ENCODE measurements at regions not wholly inside any gene's neighbourhood (a gene's known extent, or its start where the extent isn't known, plus 50 kb on each side); places are given as distances from the start of the nearest gene placed in this dataset.
"Not testable (repeated sequence)": the region's sequence is repeated elsewhere in the genome, so short reads cannot be mapped to it uniquely, and the experiment has no call there.

DNA sequence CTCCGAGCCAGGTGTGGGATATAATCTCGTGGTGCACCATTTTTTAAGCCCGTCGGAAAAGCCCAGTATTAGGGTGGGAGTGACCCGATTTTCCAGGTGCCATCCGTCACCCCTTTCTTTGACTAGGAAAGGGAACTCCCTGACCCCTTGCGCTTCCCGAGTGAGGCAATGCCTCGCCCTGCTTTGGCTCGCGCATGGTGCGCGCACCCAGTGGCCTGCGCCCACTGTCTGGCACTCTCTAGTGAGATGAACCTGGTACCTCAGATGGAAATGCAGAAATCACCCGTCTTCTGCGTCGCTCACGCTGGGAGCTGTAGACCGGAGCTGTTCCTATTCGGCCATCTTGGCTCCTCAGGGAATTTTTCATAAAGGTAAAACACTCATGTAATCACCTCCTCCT is 63.9 kb downstream of the RWDD3 start:
- H3K4me3 Mint-ChIP-seq; CTCF ChIA-PET; H3K27ac Mint-ChIP-seq; H3K36me3 Mint-ChIP-seq (ENCODE audit: low read depth); H3K4me1 Mint-ChIP-seq; DNase-seq; POLR2A ChIA-PET; H3K9me3 Mint-ChIP-seq; H3K27me3 Mint-ChIP-seq: not testable (repeated sequence)

DNA sequence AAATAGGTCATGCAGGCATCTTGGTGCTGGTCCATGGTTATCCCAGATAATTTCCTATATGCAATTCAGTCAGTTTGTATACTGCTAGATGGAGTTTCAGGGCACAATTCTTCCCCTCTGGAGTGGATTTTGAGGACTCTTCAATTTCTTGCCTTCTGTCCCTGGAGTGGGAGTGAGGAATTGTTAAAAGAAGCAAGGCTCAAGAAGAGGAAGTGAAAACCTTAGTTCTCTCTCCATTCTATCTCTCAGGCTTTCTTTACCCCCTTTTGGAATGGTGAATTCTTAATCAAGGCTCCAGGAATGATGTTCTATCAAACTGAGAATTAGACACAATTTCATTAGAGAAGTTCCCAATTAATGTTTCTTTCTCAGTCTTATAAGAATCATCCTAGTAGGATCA is 67.1 kb downstream of the RWDD3 start:
- no peaks in the 10 kb centered on the region for H3K36me3 Mint-ChIP-seq (ENCODE audit: low read depth)
- no peaks in the 10 kb centered on the region for H3K27me3 Mint-ChIP-seq
- DNase-seq: no peak
- POLR2A ChIA-PET: no interaction called here
- CTCF ChIA-PET: no interaction called here
- H3K9me3 Mint-ChIP-seq: no peaks in the 10 kb centered on the region
- no peak overlapping the region for H3K27ac Mint-ChIP-seq
- H3K4me3 Mint-ChIP-seq: no peak overlapping the region
- H3K4me1 Mint-ChIP-seq: no peaks in the 10 kb centered on the region

DNA sequence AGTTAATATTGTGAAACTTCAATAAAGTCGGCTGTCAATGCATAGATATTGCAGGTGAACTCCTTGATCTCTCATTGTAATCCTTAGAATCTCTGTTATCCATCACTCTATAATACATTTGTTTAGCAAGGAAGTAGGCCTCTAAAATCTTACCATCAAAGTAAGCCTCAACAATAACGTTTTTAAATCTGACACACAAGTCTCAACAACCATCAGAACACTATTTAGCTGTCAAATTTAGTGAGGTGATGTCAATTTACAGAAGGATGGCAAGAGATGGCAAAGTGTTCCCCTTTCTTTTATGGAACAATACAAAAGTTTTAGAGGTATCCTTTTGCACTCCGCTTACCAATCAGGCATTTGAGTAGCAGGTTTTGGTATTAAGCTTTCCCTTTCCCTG is 67.6 kb downstream of the RWDD3 start:
- no peak overlapping the region for H3K27ac Mint-ChIP-seq
- no peaks in the 10 kb centered on the region for H3K36me3 Mint-ChIP-seq (ENCODE audit: low read depth)
- no peak for DNase-seq
- no peaks in the 10 kb centered on the region for H3K9me3 Mint-ChIP-seq
- ChIA-PET CTCF (no interaction called here), POLR2A (no interaction called here)
- H3K4me1 Mint-ChIP-seq: no peaks in the 10 kb centered on the region
- H3K4me3 Mint-ChIP-seq: no peak overlapping the region
- H3K27me3 Mint-ChIP-seq: no peaks in the 10 kb centered on the region

DNA sequence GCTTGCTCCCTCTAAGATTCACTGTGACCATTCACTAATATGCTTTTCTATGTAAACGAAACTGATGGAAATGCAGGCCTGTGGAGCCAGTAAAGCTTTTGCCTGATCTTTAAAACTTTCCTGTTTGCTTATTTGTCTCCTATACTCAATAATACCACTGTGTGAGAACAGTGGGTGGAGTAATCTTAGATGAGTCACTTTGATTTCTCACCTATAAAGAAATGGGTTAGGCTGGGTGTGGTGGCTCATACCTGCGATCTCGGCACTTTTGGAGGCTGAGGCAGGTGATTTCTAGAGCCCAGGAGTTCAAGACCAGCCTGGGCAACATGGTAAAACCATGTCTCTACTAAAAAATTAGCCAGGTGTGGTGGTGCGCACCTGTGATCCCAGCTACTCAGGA is 70.8 kb downstream of the RWDD3 start:
- ChIA-PET CTCF (no interaction called here), POLR2A (no interaction called here)
- H3K4me3 Mint-ChIP-seq: no peak overlapping the region
- H3K4me1 Mint-ChIP-seq: no peaks in the 10 kb centered on the region
- no peaks in the 10 kb centered on the region for H3K9me3 Mint-ChIP-seq
- no peaks in the 10 kb centered on the region for H3K27me3 Mint-ChIP-seq
- no peaks in the 10 kb centered on the region for H3K36me3 Mint-ChIP-seq (ENCODE audit: low read depth)
- no peak overlapping the region for H3K27ac Mint-ChIP-seq
- no peak for DNase-seq

DNA sequence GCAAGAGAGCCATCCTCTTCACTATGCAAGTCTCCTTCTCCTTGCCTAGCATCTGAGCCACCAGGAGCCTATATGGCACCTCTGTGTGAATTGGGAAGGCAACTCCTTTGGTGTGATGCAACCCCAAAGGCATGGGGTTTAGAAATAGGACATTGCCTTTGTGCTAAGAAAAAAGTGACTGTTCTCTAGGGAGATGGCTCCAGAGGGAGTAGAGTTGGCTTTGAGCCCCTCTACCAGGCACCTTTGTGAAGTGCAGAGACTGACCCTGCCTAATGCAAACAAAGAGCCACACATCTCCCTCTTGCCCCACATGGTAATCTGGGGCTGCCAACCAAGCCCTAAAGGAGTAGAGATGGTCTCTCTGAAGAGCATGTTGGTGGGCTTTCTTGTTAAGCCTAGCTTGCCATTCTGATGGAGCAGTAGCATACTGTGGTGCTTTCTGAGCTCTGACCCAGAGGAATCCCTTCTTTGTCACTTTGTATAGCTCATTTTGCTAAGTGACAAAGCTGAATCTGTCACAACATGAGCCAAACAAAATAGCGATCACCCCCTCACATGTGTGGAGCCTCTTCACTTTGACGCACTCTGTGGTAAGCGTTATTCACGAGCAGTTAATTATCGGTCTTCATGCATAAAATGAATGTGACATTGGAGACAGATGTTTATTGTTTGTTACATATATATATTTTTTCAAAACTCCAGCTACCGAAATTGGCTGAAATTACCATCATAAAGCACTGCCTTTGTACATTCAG is 74.4 kb downstream of the RWDD3 start:
- Mint-ChIP-seq H3K4me1 (no peaks in the 10 kb centered on the region), H3K4me3 (no peak overlapping the region), H3K36me3 (ENCODE audit: low read depth) (no peaks in the 10 kb centered on the region), H3K27ac (no peak overlapping the region), H3K9me3 (no peaks in the 10 kb centered on the region), H3K27me3 (peaks cover 2% of the 10 kb centered on the region)
- DNase-seq: no peak
- ChIA-PET CTCF (no interaction called here), POLR2A (no interaction called here)

DNA sequence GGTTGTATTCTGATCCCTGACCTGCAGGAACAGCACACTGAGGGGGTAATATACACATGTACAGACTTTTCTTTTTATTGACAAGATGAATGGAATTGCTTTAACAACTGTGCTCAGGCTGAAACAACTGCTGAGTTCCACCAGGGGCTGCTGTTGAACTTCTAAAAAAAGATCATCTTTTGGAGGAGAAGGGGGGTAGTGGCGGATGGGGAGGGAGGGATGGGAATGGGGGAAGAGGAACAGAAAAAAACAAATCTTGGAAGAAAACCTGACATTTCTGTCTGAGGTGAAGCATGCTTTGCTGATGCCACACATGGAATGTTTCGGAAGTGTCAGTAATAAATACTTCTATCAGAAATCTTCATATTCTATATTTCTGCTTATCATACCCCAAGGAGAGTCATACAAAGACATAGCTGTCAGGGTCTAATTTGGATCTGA is 75.0 kb downstream of the RWDD3 start:
- CTCF ChIA-PET: no interaction called here
- H3K27me3 Mint-ChIP-seq: peaks cover 2% of the 10 kb centered on the region
- H3K4me1 Mint-ChIP-seq: no peaks in the 10 kb centered on the region
- no peaks in the 10 kb centered on the region for H3K9me3 Mint-ChIP-seq
- no peak overlapping the region for H3K4me3 Mint-ChIP-seq
- H3K36me3 Mint-ChIP-seq (ENCODE audit: low read depth): no peaks in the 10 kb centered on the region
- no peak for DNase-seq
- no peak overlapping the region for H3K27ac Mint-ChIP-seq
- POLR2A ChIA-PET: interaction anchor here (0.6 kb wide), 1 partner anchor 40 kb away, joined by 3 read pairs; no protein-coding TSS in a partner anchor

DNA sequence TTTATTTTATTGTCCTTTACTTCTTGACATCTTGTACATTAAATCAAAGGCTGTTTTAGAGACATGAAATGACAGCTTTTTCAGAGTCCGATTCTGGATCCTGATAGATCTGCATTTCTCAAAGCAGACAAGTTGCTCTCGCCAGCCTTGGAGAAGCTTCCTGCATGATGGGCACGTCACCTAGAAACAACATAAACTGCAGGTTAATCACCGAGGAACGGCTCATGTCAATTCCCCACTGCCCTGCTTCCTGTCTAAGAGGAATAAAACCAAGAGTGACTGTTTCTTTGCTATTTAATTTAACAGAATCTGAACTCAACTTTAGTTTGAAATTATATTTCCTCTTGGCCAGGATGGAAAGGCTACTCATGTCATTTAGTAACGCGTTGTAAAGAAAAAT is 77.0 kb downstream of the RWDD3 start:
- no peak for DNase-seq
- POLR2A ChIA-PET: no interaction called here
- Mint-ChIP-seq H3K9me3 (no peaks in the 10 kb centered on the region), H3K27me3 (peaks cover 2% of the 10 kb centered on the region), H3K4me3 (no peak overlapping the region), H3K4me1 (no peaks in the 10 kb centered on the region), H3K27ac (no peak overlapping the region), H3K36me3 (ENCODE audit: low read depth) (no peaks in the 10 kb centered on the region)
- CTCF ChIA-PET: no interaction called here

DNA sequence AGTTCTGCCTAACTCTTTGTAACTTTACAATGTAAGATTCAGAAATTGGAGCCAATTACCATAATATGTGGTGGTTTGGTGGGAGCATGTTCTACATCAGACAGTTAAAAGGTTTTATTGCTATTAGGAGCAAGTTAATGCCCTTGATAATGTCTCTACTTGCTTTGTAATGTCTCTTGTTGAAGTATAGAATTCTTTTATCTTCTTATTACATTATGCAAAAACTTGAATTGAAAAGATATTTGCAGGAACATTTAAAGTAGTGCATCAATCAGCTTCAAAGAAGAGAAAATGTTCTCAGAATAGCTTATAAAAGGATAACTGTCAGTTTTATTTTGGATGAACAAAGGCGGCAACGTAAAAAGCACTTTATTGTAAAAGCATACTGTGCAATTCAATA is 77.8 kb downstream of the RWDD3 start:
- Mint-ChIP-seq H3K27me3 (peaks cover 2% of the 10 kb centered on the region), H3K9me3 (no peaks in the 10 kb centered on the region), H3K36me3 (ENCODE audit: low read depth) (no peaks in the 10 kb centered on the region), H3K27ac (no peak overlapping the region), H3K4me1 (no peaks in the 10 kb centered on the region), H3K4me3 (no peak overlapping the region)
- ChIA-PET CTCF (no interaction called here), POLR2A (no interaction called here)
- no peak for DNase-seq

DNA sequence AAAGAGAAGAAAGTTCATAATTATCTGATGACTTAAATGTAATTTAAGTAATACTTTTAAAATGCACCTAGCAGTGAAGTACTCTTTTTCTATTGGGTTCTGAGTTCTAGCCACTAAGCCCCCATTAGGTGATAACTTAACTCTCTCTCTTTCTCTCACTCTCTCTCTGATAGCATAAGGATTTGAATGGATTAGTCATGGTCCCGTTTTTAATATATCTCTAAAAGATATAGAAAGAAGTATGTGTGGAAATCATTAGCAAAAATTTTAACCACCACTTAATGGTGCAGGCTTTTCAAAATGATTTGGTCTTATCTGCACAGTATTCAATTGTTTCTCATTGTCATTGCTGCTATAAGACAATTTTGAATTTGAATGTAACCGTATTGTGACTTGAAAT is 78.2 kb downstream of the RWDD3 start:
- Mint-ChIP-seq H3K27me3 (peaks cover 2% of the 10 kb centered on the region), H3K4me1 (no peaks in the 10 kb centered on the region), H3K27ac (no peak overlapping the region), H3K4me3 (no peak overlapping the region), H3K9me3 (no peaks in the 10 kb centered on the region), H3K36me3 (ENCODE audit: low read depth) (no peaks in the 10 kb centered on the region)
- DNase-seq: no peak
- ChIA-PET CTCF (no interaction called here), POLR2A (no interaction called here)

DNA sequence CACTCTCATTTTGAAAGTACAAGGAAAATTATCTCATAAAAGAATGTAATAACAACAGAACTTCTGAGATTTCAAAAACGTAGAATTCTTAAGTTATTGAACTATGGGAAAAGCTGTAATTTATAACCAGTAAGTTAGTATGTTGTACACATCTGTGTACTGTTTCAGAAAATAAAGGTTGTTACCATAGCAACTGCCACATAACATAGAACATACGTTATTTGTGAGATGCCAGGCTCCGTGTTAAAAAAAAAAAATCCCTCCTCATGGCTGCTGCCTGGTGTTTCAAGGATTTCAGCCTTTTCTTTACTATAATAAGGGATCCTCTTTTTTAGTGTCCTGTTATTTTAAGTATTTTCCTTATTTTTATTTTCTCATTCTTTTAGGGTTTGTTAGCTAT is 79.5 kb downstream of the RWDD3 start:
- Mint-ChIP-seq H3K36me3 (ENCODE audit: low read depth) (no peaks in the 10 kb centered on the region), H3K27ac (no peak overlapping the region), H3K4me1 (no peaks in the 10 kb centered on the region), H3K9me3 (no peaks in the 10 kb centered on the region), H3K4me3 (no peak overlapping the region), H3K27me3 (peaks cover 2% of the 10 kb centered on the region)
- ChIA-PET POLR2A (no interaction called here), CTCF (no interaction called here)
- no peak for DNase-seq

DNA sequence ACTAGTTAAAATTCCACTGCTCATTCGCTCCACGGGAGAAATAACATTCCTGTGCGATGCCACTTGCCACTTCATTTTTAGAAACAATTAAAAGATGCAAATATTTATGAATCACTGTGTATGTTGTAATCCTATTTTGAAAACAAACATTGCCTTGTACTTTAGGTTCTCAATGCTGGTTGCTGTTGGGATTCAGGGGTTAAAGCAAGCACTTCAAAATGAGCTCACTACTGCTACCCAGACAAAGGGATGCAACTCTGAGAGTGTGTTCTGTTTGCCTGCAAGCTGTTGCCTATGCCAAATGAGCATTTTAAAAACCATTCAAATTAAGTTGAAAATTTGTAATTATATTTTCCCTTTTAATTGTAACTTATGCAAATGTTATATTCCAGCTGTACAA is 87.5 kb downstream of the RWDD3 start:
- H3K36me3 Mint-ChIP-seq (ENCODE audit: low read depth): no peaks in the 10 kb centered on the region
- H3K9me3 Mint-ChIP-seq: no peaks in the 10 kb centered on the region
- no peak overlapping the region for H3K4me3 Mint-ChIP-seq
- ChIA-PET CTCF (no interaction called here), POLR2A (no interaction called here)
- no peak for DNase-seq
- no peaks in the 10 kb centered on the region for H3K27me3 Mint-ChIP-seq
- H3K4me1 Mint-ChIP-seq: no peaks in the 10 kb centered on the region
- no peak overlapping the region for H3K27ac Mint-ChIP-seq

DNA sequence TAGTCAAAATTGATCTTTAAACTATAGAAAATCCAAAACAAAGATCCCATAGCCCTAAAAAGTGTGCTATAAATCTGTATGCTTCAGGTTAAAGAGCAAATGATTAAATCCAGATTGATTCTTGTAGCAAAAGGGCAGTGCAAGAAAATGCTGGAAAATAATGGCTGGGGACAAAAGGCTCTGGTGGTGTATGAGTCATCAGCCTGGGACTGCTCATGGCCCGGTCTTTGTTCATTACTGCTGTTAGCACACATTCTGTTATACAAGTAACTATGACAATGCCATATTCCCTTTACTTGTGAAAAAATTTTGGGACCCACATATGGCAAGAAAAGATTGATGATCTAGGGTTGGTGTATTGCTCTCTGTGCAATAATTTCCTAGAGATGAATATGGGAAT is 89.1 kb downstream of the RWDD3 start:
- CTCF ChIA-PET: no interaction called here
- POLR2A ChIA-PET: no interaction called here
- Mint-ChIP-seq H3K36me3 (ENCODE audit: low read depth) (no peaks in the 10 kb centered on the region), H3K4me3 (no peak overlapping the region), H3K27me3 (no peaks in the 10 kb centered on the region), H3K27ac (no peak overlapping the region), H3K9me3 (no peaks in the 10 kb centered on the region), H3K4me1 (no peaks in the 10 kb centered on the region)
- no peak for DNase-seq

DNA sequence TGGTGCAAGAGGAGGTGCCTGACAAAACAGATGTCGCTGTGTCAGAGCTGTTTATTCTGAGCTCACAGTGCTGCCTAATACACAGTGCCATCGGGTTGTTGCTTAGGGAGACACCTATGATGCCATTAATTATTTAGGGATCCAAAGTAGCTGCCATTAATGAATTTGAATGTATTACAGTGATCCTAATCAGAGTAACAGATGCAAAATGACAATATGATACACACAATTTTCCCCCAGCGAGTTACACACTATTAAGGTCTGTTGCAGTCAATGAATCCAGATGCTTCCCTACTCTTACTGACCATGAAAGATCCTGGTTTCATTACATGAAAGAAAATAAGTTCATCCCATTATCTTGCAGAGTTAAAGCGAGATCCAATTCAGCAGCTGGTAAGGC is 91.3 kb downstream of the RWDD3 start:
- no peaks in the 10 kb centered on the region for H3K4me1 Mint-ChIP-seq
- H3K9me3 Mint-ChIP-seq: no peaks in the 10 kb centered on the region

DNA sequence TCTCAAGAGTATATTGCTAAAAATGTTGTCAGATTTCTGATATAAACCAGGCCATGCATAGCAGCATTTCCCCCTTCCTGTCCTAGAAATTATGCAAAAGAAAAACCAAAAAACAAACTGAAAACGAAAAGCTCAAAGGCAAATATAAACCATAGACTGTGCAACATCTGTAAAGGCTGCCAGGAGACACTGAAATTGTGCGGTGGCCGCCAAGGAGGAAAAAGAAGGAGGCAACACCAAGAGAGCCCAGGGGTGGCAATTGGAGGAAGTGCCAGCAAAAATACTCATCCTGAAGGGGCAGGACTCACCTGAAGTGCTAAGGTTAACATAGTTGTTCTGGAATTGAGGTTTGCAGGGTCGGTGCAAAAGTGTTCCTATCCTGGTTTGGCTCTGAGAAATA is 92.0 kb downstream of the RWDD3 start:
- ChIA-PET CTCF (no interaction called here), POLR2A (no interaction called here)
- DNase-seq: no peak
- H3K4me3 Mint-ChIP-seq: no peak overlapping the region
- H3K4me1 Mint-ChIP-seq: no peaks in the 10 kb centered on the region
- no peak overlapping the region for H3K27ac Mint-ChIP-seq
- no peaks in the 10 kb centered on the region for H3K27me3 Mint-ChIP-seq
- no peaks in the 10 kb centered on the region for H3K9me3 Mint-ChIP-seq
- H3K36me3 Mint-ChIP-seq (ENCODE audit: low read depth): no peaks in the 10 kb centered on the region

More for the DNA sequence above, 91.3 kb downstream of the RWDD3 start:
- no peak for DNase-seq
- ChIA-PET CTCF (no interaction called here), POLR2A (no interaction called here)
- Mint-ChIP-seq H3K36me3 (ENCODE audit: low read depth) (no peaks in the 10 kb centered on the region), H3K27me3 (no peaks in the 10 kb centered on the region), H3K27ac (no peak overlapping the region), H3K4me3 (no peak overlapping the region)

All from activated CD4-positive, alpha-beta T cell treated with anti-CD3 and anti-CD28 coated beads, Interleukin-2, amount 10 ng/mL, durations not matched to agents 7 days and 5 days (primary cell).